H1 (cell line): ENCODE measurements at regions not wholly inside any gene's neighbourhood (a gene's known extent, or its start where the extent isn't known, plus 50 kb on each side); places are given as distances from the start of the nearest gene placed in this dataset.

ENCODE experiments used
- CTCF ChIA-PET: fragments of 300-600 bp; sonication (Branson Sonifier 250); formaldehyde crosslinking; loops from one replicate; lab custom pipeline; 2021; ENCODE audit not compliant: partially characterized antibody; lab: Charles Lee
- POLR2A ChIA-PET: fragments of 300-600 bp; sonication (Branson Sonifier 250); formaldehyde crosslinking; loops from one replicate; lab custom pipeline; 2021; ENCODE audit warnings: inconsistent platforms; ENCODE audit not compliant: partially characterized antibody; lab: Charles Lee
- DNase-seq, 2 experiments: peaks; one replicate each; pipeline versions ENCODE4 v3.0.0 to v3.0.0-alpha.2; 2010 to 2022; ENCODE audit warnings: low spot score in 2 of 2, low read depth in 1 of 2, mixed read lengths in 1 of 2
- FAIRE-seq: peaks from 2 replicates; lab custom pipeline; 2011; peaks lifted over from hg19 to GRCh38; lab: Jason Lieb, UNC
- H2AFZ ChIP-seq: 2 replicates; pipeline ENCODE4 v1.8.1; 2012; ENCODE audit warnings: low read length, inconsistent platforms
- H2AK5ac ChIP-seq: 2 replicates; pipeline ENCODE4 v1.6.1; 2013; ENCODE audit warnings: low read depth, low read length
- H2BK120ac ChIP-seq: replicated peaks from 2 replicates; pipeline ENCODE3; 2013; ENCODE audit warnings: low read depth, low read length, inconsistent platforms
- H2BK12ac ChIP-seq: 2 replicates; pipeline ENCODE4 v1.6.1; 2013; ENCODE audit warnings: low read depth, low read length
- H2BK15ac ChIP-seq: 2 replicates; pipeline ENCODE4 v1.6.1; 2013; ENCODE audit warnings: low read length
- H2BK20ac ChIP-seq: 2 replicates; pipeline ENCODE4 v1.6.1; 2013; ENCODE audit warnings: low read length
- H2BK5ac ChIP-seq: 2 replicates; pipeline ENCODE4 v1.6.1; 2013; ENCODE audit warnings: low read depth, low read length
- H3K14ac ChIP-seq: 2 replicates; pipeline ENCODE4 v1.6.1; 2013; ENCODE audit warnings: inconsistent platforms; ENCODE audit not compliant: insufficient read length
- H3K18ac ChIP-seq: 2 replicates; pipeline ENCODE4 v1.6.1; 2013; ENCODE audit warnings: low read length; ENCODE audit errors: extremely low read depth
- H3K23ac ChIP-seq: 2 replicates; pipeline ENCODE4 v1.6.1; 2013; ENCODE audit warnings: inconsistent platforms; ENCODE audit not compliant: insufficient read length
- H3K23me2 ChIP-seq: 2 replicates; pipeline ENCODE4 v1.6.1; 2013; ENCODE audit warnings: low read depth, low read length
- H3K27ac ChIP-seq: 2 replicates; pipeline ENCODE4 v1.6.1; 2011; ENCODE audit warnings: low read depth, low read length, inconsistent platforms
- H3K27me3 ChIP-seq, 4 experiments: replicated peaks in 1 of 4; 1 replicate in 1 of 4; 2 replicates in 3 of 4; pipeline versions ENCODE4 v1.6.1 to v1.8.1; 2011 to 2013; ENCODE audit warnings: low read length in 3 of 4, mild to moderate bottlenecking in 3 of 4, inconsistent platforms in 2 of 4, mixed read lengths in 2 of 4, moderate library complexity in 1 of 4; ENCODE audit not compliant: control insufficient read depth in 3 of 4, insufficient read depth in 3 of 4; ENCODE audit errors: extremely low read depth in 1 of 4
- H3K36me3 ChIP-seq, 4 experiments: 2 replicates each; pipeline versions ENCODE4 v1.6.1 to v1.8.1; 2011 to 2013; ENCODE audit warnings: mild to moderate bottlenecking in 4 of 4, low read length in 3 of 4, moderate library complexity in 2 of 4, control low read depth in 1 of 4, inconsistent platforms in 1 of 4; ENCODE audit not compliant: insufficient read depth in 4 of 4, control insufficient read depth in 2 of 4
- H3K4ac ChIP-seq: replicated peaks from 2 replicates; pipeline ENCODE3; 2013; ENCODE audit warnings: low read length, low read depth, mixed read lengths, inconsistent platforms; ENCODE audit not compliant: insufficient read length
- H3K4me1 ChIP-seq, 4 experiments: replicated peaks in 1 of 4; 1 replicate in 1 of 4; 2 replicates in 3 of 4; pipeline versions ENCODE4 v1.6.1 to v1.8.1; 2011 to 2013; ENCODE audit warnings: low read length in 3 of 4, inconsistent platforms in 2 of 4, mixed read lengths in 1 of 4; ENCODE audit not compliant: insufficient read depth in 4 of 4, control insufficient read depth in 3 of 4
- H3K4me2 ChIP-seq, 2 experiments: 2 replicates each; pipeline versions ENCODE4 v1.6.1 to v1.8.1; 2011 to 2013; ENCODE audit warnings: low read depth in 2 of 2, low read length in 2 of 2, control low read depth in 1 of 2, inconsistent platforms in 1 of 2, mild to moderate bottlenecking in 1 of 2; ENCODE audit not compliant: insufficient read depth in 1 of 2
- H3K4me3 ChIP-seq, 4 experiments: fragments of 200-600, 300-600 bp in 1 of 4; sonication (generic), shearing (Covaris generic), sonication (Bioruptor Twin) in 1 of 4; 2 replicates each; pipeline versions ENCODE4 v1.5.1 to v1.8.1; 2011 to 2016; ENCODE audit warnings: low read length in 4 of 4, low read depth in 3 of 4, control low read depth in 2 of 4, inconsistent platforms in 2 of 4, mild to moderate bottlenecking in 2 of 4, mixed read lengths in 1 of 4, moderate library complexity in 1 of 4; ENCODE audit not compliant: insufficient read depth in 2 of 4; ENCODE audit errors: extremely low read depth in 1 of 4
- H3K56ac ChIP-seq: replicated peaks from 2 replicates; pipeline ENCODE3; 2013; ENCODE audit warnings: low read depth, mild to moderate bottlenecking, mixed read lengths, low read length, inconsistent platforms; ENCODE audit not compliant: insufficient read length
- H3K79me1 ChIP-seq: 2 replicates; pipeline ENCODE4 v1.6.1; 2013; ENCODE audit warnings: low read depth, low read length, control low read depth
- H3K79me2 ChIP-seq, 2 experiments: 2 replicates each; pipeline versions ENCODE4 v1.6.1 to v1.8.1; 2012 to 2013; ENCODE audit warnings: low read length in 2 of 2, mild to moderate bottlenecking in 2 of 2, inconsistent platforms in 1 of 2; ENCODE audit not compliant: insufficient read depth in 2 of 2, control insufficient read depth in 1 of 2
- H3K9ac ChIP-seq, 4 experiments: replicated peaks in 1 of 4; 1 replicate in 1 of 4; 2 replicates in 3 of 4; pipeline versions ENCODE4 v1.6.1 to v1.8.1; 2011 to 2013; ENCODE audit warnings: low read depth in 3 of 4, low read length in 3 of 4, control low read depth in 2 of 4, mild to moderate bottlenecking in 2 of 4, moderate library complexity in 2 of 4, inconsistent platforms in 1 of 4; ENCODE audit errors: extremely low read depth in 1 of 4
- H3K9me3 ChIP-seq, 2 experiments: 2 replicates each; pipeline versions ENCODE4 v1.6.1 to v1.8.1; 2012 to 2013; ENCODE audit warnings: mild to moderate bottlenecking in 2 of 2, moderate library complexity in 2 of 2, control low read depth in 1 of 2, inconsistent platforms in 1 of 2, low read depth in 1 of 2, low read length in 1 of 2, mixed read lengths in 1 of 2; ENCODE audit not compliant: insufficient read depth in 2 of 2
- H4K20me1 ChIP-seq, 2 experiments: replicated peaks in 1 of 2; 2 replicates each; pipeline versions ENCODE3 to v1.8.1; 2011 to 2013; ENCODE audit warnings: inconsistent platforms in 2 of 2, low read length in 2 of 2, mild to moderate bottlenecking in 1 of 2; ENCODE audit not compliant: insufficient read depth in 2 of 2, control insufficient read depth in 1 of 2
- H4K5ac ChIP-seq: 2 replicates; pipeline ENCODE4 v1.6.1; 2013; ENCODE audit warnings: low read length, low read depth, mixed read lengths, inconsistent platforms; ENCODE audit not compliant: insufficient read length
- H4K8ac ChIP-seq: 2 replicates; pipeline ENCODE4 v1.8.0; 2013; ENCODE audit warnings: mild to moderate bottlenecking, moderate library complexity, low read length, inconsistent platforms; ENCODE audit not compliant: insufficient read depth; ENCODE audit errors: extremely low read depth
- H4K91ac ChIP-seq: replicated peaks from 2 replicates; pipeline ENCODE3; 2013; ENCODE audit warnings: low read length, mixed read lengths, inconsistent platforms; ENCODE audit not compliant: insufficient read length
- CHD2 ChIP-seq: IDR thresholded peaks from 2 replicates; pipeline ENCODE4 v1.6.1; 2012; ENCODE audit warnings: low read length, improper control_type of control experiment
- MAFK ChIP-seq: IDR thresholded peaks from 2 replicates; pipeline ENCODE4 v1.6.1; 2012; ENCODE audit warnings: low read depth, mild to moderate bottlenecking, improper control_type of control experiment, low read length
- SIN3A ChIP-seq, 2 experiments: IDR thresholded peaks in 1 of 2; conservative IDR thresholded peaks in 1 of 2; 2 replicates each; pipeline ENCODE4 v1.6.1; 2011 to 2012; ENCODE audit warnings: low read length in 2 of 2, improper control_type of control experiment in 1 of 2, low read depth in 1 of 2, mild to moderate bottlenecking in 1 of 2
- SP1 ChIP-seq: IDR thresholded peaks from 2 replicates; pipeline ENCODE4 v1.6.1; 2011; ENCODE audit warnings: low read depth, low read length
- TBP ChIP-seq: IDR thresholded peaks from 2 replicates; pipeline ENCODE4 v1.6.1; 2011; ENCODE audit warnings: low read depth, low read length, improper control_type of control experiment
- TCF12 ChIP-seq: IDR thresholded peaks from 2 replicates; pipeline ENCODE4 v1.6.1; 2011; ENCODE audit warnings: low read depth, mild to moderate bottlenecking, low read length
- TEAD4 ChIP-seq: IDR thresholded peaks from 2 replicates; pipeline ENCODE4 v1.6.1; 2012; ENCODE audit warnings: low read depth, low read length, inconsistent platforms, mixed read lengths
- whole genome bisulfite sequencing, 2 experiments: shearing (Covaris generic) in 1 of 2; methylation state at CpG; one replicate each; pipeline versions ENCODE4 v1.1.6 to v1.1.7; 2013 to 2015; ENCODE audit warnings: low lambda C conversion rate in 2 of 2, mixed read lengths in 2 of 2, inconsistent platforms in 1 of 2, low coverage in 1 of 2, missing lambda C conversion rate in 1 of 2; ENCODE audit not compliant: insufficient replicate concordance in 2 of 2, insufficient coverage in 1 of 2, insufficient read length in 1 of 2; ENCODE audit errors: extremely low coverage in 1 of 2, missing lambda C conversion rate in 1 of 2; 5-methylcytosine and 5-hydroxymethylcytosine counted together
- TF ChIP-seq, protein P1 (sequence below): IDR thresholded peaks from 2 replicates; pipeline ENCODE4 v1.6.1; 2012; ENCODE audit warnings: low read length, inconsistent platforms
- TF ChIP-seq, protein P2 (sequence below): IDR thresholded peaks from 2 replicates; pipeline ENCODE4 v1.6.1; 2011; ENCODE audit warnings: low read length, improper control_type of control experiment

DNA sequence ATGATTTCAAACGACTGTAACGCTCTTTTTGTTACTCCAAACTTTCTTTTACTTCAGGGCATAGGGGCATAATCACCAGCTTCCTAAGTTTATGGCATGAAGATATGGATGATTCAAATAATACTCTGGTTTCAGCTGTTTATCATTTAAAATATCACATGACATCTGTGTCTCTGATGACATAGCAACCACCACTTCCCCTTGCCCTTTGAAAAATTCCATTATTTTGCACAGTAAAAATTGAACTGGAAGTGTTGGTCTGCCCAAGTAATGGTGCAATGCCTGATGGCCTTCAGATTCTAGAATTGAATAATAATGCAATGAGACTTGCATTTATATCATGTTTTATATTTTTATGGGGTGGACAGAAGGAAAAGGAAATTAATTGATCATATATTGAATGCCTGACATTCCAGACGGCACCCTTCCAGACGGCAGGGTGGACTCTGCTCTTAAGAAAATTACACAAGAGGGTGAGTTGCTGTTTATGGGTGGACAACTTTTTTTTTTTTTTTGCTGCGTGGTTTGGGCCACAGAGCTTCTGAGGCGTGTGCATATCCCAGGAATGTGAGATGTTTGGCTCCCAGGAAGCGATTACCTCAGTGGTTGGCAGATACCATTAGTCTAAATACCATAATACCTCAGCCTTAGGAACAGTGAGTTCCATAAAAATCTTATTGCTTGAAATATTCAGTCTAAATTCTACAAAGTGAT is 101.7 kb upstream of the ZNF521 start:
- Histone ChIP-seq H3K9ac (no peak overlapping the region), H3K56ac (no peak overlapping the region), H2AK5ac (no peak overlapping the region), H4K8ac (no peak overlapping the region), H2BK12ac (no peak overlapping the region), H3K27me3 (no peaks in the 10 kb centered on the region), H3K14ac (no peak overlapping the region), H4K91ac (no peak overlapping the region), H3K4me2 (no peak overlapping the region), H3K23me2 (no peaks in the 10 kb centered on the region), H3K23ac (no peak overlapping the region), H4K20me1 (no peaks in the 10 kb centered on the region), H3K79me2 (no peaks in the 10 kb centered on the region), H3K9me3 (no peaks in the 10 kb centered on the region), H2BK15ac (no peak overlapping the region), H3K79me1 (no peaks in the 10 kb centered on the region), H3K36me3 (no peaks in the 10 kb centered on the region), H3K18ac (no peak overlapping the region), H3K27ac (no peak overlapping the region), H3K4me1 (0 out of 7 replicates have a peak, but pooled peaks cover 0 to 3% (median under 1%) of the 10 kb centered on the region in 4 experiments), H3K4ac (no peak overlapping the region), H4K5ac (no peak overlapping the region), H2BK120ac (no peak overlapping the region), H2BK5ac (no peak overlapping the region), H2AFZ (no peak overlapping the region), H2BK20ac (no peak overlapping the region), H3K4me3 (no peak overlapping the region)
- TF ChIP-seq, protein P1, sequence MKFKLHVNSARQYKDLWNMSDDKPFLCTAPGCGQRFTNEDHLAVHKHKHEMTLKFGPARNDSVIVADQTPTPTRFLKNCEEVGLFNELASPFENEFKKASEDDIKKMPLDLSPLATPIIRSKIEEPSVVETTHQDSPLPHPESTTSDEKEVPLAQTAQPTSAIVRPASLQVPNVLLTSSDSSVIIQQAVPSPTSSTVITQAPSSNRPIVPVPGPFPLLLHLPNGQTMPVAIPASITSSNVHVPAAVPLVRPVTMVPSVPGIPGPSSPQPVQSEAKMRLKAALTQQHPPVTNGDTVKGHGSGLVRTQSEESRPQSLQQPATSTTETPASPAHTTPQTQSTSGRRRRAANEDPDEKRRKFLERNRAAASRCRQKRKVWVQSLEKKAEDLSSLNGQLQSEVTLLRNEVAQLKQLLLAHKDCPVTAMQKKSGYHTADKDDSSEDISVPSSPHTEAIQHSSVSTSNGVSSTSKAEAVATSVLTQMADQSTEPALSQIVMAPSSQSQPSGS: no peak
- no peak for TF ChIP-seq TEAD4
- no peak for TF ChIP-seq CHD2
- TF ChIP-seq TCF12: no peak
- TF ChIP-seq TBP: no peak
- no peak for TF ChIP-seq SIN3A (conservative IDR thresholded peaks at IDR 0.05 in 1 of 2, IDR thresholded peaks at IDR 0.05 in 1 of 2; ENCODE audit: low read depth in 1 of 2, low read length in 2 of 2)
- no peak for TF ChIP-seq MAFK
- no peak for TF ChIP-seq SP1
- TF ChIP-seq, protein P2, sequence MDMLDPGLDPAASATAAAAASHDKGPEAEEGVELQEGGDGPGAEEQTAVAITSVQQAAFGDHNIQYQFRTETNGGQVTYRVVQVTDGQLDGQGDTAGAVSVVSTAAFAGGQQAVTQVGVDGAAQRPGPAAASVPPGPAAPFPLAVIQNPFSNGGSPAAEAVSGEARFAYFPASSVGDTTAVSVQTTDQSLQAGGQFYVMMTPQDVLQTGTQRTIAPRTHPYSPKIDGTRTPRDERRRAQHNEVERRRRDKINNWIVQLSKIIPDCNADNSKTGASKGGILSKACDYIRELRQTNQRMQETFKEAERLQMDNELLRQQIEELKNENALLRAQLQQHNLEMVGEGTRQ: no peak
- WGBS, 2 experiments: 91% methylated on average over 7 of the region's 7 CpGs; no CpG with 5 or more reads in 1 of the 2 experiments
- ChIA-PET POLR2A (interaction anchor here (0.6 kb wide), 1 partner anchor 10 kb away, joined by 3 read pairs; no protein-coding TSS in a partner anchor), CTCF (no interaction called here)
- DNase-seq (no peak), FAIRE-seq (no peak)
